GM21529 (cell line): ENCODE measurements at regions not wholly inside any gene's neighbourhood (a gene's known extent, or its start where the extent isn't known, plus 50 kb on each side); places are given as distances from the start of the nearest gene placed in this dataset.

ENCODE experiments used
- ATAC-seq: cut with Tn5 transposase; IDR thresholded peaks from one replicate; pipeline ENCODE4 v1.9.1; 2021; ENCODE audit not compliant: unreplicated experiment

DNA sequence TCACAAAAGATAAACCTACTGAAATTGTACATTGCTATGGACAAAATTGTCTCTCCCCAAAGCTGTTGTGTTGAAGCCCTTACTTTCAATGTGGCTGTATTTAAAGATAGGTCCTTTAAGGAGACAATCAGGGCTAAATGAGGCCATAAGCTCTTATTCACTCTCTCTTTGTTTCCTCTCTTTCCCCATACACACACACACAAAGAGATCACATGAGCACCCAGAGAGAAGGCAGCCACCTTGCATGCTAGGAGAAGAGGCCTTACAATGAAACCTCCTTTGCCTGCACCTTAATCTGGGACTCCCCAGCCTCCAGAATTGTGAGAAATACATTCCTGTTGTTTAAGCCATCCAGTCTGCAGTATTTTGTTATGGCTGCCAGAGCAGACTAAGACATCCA, 1295.6 kb upstream of the CDH6 start:
- no peak for ATAC-seq

- no peak for ATAC-seq
These were observed 1296.8 kb upstream of the CDH6 start for GRCh38 chr5:29896646-29897045.

GRCh38 chr5:29894668-29895067, 1298.8 kb upstream of the CDH6 start:
- no peak for ATAC-seq

DNA sequence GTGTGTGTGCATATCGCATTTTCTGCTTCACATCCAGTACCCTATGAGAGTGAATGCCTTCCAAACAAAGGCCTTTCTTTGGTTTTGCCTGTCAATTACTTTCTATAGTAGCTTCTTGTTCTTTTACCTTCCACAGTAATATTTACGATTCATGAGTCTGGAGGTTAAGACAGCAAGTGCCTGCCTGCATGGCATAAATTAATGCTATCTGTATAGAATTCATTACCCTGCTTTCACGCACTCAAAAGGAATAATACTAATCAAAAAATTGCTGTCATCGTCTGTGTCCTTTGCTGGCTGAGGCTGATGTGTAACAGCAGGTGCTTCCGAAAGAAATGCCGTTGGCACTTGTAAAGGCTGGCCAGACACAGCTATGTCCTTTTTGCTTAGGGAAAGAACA, 1304.4 kb upstream of the CDH6 start:
- ATAC-seq: no peak

DNA sequence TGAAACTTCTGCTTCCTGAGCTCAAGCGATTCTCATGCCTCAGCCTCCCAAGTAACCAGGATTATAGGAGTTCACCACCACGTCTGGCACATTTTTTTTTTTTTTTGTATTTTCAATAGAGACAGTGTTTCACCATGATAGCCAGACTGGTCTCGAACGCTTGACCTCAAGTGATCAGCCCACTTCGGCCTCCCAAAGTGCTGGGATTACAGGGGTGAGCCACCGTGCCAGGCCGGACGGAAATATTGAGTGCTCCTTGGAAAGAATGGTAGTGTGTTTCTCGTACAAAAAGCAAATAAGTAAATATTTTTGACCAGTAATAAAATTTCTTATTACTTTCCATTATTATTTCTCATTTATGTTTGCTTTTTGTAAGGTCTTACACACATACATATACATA, 1307.9 kb upstream of the CDH6 start:
- no peak for ATAC-seq

GRCh38 chr5:29882036-29882435, 1311.5 kb upstream of the CDH6 start:
- no peak for ATAC-seq

DNA sequence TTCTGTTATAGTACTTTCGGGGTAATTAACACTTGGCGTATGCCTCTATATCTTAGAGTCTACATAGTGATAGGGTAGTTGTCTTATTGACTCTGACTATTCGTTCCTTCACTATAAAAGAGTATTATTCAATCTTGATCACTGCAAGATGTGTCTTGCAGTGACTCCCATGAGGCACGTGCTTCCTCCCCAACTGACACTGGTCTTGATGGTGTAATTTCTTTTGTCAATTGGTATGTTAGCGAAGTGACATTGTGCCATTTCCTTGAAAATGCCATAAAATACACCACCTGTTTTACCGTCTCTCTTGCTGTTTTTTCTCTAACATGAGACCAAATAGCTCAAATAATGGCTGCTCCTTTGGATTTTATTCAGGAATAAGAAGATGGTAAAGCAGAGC, 1314.1 kb upstream of the CDH6 start:
- ATAC-seq: no peak

GRCh38 chr5:29878599-29878998, 1314.9 kb upstream of the CDH6 start:
- no peak for ATAC-seq

- ATAC-seq: no peak
These were observed 1326.3 kb upstream of the CDH6 start for GRCh38 chr5:29867155-29867554.

GRCh38 chr5:29853711-29854220, 1339.7 kb upstream of the CDH6 start:
- ATAC-seq: no peak

DNA sequence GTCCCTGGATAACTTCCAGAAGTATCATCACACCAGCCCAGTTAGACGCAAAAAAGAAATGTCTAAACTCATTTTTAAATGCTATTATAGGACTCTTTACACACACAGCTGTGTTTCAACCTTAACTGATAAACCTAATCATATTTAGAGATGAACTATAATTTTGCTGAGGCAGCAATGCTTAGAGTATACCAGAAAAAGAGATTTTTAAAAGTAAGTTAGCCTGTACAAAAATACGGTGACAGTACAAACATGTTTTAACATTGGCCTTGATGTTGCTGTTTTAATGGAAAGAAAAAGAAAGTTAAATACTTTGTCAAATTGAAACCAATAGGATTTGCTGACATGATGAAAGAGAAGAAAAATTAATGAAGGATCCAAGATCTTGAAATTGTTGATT, 1341.2 kb upstream of the CDH6 start:
- ATAC-seq: no peak

- no peak for ATAC-seq
These were observed 1348.3 kb upstream of the CDH6 start for GRCh38 chr5:29845206-29845605.

DNA sequence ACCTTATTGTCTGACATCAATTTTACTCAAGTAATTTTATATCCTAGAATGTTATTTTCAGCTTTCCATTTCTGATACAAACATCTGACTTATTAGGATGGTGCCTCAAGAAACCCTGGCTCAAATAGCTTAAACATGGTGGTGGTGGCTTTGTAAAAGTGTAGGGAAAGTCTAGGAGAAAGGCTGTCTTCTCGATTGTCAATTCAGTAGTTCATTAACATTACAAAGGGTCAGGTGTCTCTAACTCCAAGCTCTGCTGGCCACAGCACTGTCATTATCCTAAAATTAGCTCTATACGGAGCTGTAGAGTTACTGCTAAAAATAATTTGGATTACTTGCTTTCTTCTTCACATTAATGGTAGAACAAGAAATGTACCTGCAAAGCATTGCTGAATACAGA, 1360.1 kb upstream of the CDH6 start:
- no peak for ATAC-seq

DNA sequence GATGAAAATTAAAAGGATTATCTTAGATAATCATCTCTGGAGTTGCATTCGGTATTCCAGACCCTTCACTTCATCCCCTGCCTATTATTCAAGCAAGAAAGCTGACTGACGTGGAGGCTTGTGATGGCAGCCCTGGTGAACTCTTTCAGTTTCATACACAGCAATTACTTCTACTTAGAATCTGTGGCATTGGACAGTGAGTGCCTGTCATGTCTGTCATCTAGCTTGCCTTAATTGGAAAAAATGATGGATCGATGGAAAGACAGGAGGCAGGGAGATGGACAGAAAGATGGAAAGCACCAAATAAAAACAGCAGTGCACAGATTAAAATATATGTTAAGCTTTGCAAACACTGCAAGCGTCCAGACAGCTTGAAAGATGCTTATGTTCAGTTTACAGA, 1371.0 kb upstream of the CDH6 start:
- ATAC-seq: no peak

- ATAC-seq: no peak
These were observed 1381.4 kb upstream of the CDH6 start for GRCh38 chr5:29811914-29812679.

GRCh38 chr5:29805804-29806203, 1387.7 kb upstream of the CDH6 start:
- ATAC-seq: no peak

- ATAC-seq: no peak
These were observed 1392.7 kb upstream of the CDH6 start for GRCh38 chr5:29800752-29801151.

DNA sequence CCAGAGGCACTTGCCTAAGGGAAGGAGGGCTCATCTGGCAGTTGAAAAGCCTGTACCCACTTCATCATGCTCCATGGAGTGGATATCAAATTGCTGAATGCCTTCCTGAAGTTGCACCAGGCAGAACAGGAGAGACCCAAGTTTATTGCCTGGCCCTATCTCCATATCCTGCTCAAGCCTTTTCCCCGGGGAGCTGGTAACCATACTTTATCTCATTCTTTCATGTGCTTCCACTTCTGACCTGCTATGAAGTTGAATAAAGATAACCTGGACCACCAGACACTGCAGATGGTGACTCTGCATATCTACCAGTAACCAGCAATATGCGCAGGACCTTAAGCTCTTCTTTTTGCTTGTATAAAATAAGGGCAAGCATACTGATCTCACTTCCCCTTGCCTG, 1397.5 kb upstream of the CDH6 start:
- no peak for ATAC-seq

- ATAC-seq: no peak
These were observed 1398.3 kb upstream of the CDH6 start for GRCh38 chr5:29795096-29795652.

DNA sequence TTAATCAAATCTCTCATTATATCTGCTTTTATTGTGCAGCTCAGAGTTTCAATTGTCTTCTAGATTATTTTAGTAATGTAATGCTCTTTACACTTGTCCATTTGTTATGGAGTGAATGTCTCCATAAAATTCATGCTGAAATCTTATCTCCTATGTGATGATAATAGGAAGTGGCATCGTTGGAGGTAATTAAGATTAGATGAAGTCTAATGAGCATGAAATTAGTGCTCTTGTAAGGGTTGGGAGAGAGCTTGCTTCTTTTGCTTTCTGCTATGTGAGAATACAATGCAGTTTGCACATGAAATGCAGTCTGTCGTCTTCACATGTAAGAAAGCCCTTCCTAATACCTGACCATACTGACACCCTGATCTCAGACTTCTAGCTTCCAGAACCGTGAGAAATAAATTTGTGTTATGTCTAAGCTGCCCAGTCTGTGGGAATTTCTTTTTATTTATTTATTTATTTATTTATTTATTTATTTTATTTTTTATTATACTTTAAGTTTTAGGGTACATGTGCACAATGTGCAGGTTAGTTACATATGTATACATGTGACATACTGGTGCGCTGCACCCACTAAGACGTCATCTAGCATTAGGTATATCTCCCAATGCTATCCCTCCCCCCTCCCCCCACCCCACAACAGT, 1399.2 kb upstream of the CDH6 start:
- no peak for ATAC-seq

DNA sequence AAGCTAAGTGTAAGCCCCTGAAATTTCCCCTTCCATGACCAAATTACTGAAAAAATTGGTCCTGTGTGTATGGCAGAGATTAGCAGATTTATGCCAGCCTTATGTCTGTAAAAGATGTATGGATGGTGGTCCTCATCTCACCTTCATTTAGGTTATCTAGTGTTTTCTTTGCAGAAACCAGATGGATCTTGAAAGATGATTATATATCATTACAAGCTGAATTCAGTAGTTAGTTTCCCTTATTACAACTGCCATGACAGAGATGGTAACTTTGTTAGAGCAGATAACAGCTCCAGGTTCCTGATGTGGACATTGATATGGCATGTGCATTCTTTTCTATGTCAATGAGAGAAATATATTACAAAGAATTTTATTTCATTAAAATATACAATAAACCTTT, 1403.2 kb upstream of the CDH6 start:
- ATAC-seq: no peak

DNA sequence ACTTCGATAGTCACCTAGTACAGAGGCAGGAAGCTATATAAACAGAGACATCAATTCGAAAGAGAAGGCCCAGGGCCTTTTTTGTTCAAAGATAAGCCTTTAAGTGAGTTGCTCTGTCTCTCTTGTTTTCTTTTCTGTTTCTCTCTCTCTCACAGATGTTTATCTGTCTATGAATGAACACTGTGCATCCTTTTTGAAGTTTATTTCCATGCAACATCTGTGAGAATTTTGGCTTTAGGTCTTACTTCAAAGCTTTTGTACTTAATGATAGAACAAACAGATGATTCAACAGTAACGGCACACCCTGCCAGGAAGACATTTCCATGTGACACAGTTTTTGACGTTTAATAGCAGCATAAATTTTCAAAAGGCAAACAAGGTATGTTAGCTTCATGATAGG, 1413.1 kb upstream of the CDH6 start:
- no peak for ATAC-seq
